ENCODE measurements at regions not wholly inside any gene's neighbourhood (a gene's known extent, or its start where the extent isn't known, plus 50 kb on each side); places are given as distances from the start of the nearest gene placed in this dataset.

GRCh38 chr15:31522028-31522427, 195.4 kb downstream of the KLF13 start:
- no peak overlapping the region for H3K4me3 ChIP-seq (ENCODE audit: low read depth, low read length)
- TF ChIP-seq CTCF (IDR thresholded peaks at IDR 0.05; ENCODE audit: low read depth, low read length) = no peak

- no peak overlapping the region for H3K4me3 ChIP-seq (ENCODE audit: low read depth, low read length)
- TF ChIP-seq CTCF (IDR thresholded peaks at IDR 0.05; ENCODE audit: low read depth, low read length) = no peak
Measured at GRCh38 chr15:31523027-31523654, 196.5 kb downstream of the KLF13 start.

- TF ChIP-seq CTCF (IDR thresholded peaks at IDR 0.05; ENCODE audit: low read depth, low read length) = no peak
- no peak overlapping the region for H3K4me3 ChIP-seq (ENCODE audit: low read depth, low read length)
Measured at GRCh38 chr15:31523655-31524049, 197.0 kb downstream of the KLF13 start.

GRCh38 chr15:31525185-31525695, 198.6 kb downstream of the KLF13 start:
- TF ChIP-seq CTCF (IDR thresholded peaks at IDR 0.05; ENCODE audit: low read depth, low read length) = no peak
- H3K4me3 ChIP-seq (ENCODE audit: low read depth, low read length) = no peak overlapping the region

- TF ChIP-seq CTCF (IDR thresholded peaks at IDR 0.05; ENCODE audit: low read depth, low read length) = no peak
- H3K4me3 ChIP-seq (ENCODE audit: low read depth, low read length) = no peak overlapping the region
Measured at GRCh38 chr15:31525988-31526665, 199.5 kb downstream of the KLF13 start.

GRCh38 chr15:31526916-31527690, 200.5 kb downstream of the KLF13 start:
- no peak for TF ChIP-seq CTCF (IDR thresholded peaks at IDR 0.05; ENCODE audit: low read depth, low read length)
- H3K4me3 ChIP-seq (ENCODE audit: low read depth, low read length) = no peak overlapping the region

GRCh38 chr15:31528846-31529245, 202.2 kb downstream of the KLF13 start:
- no peak overlapping the region for H3K4me3 ChIP-seq (ENCODE audit: low read depth, low read length)
- no peak for TF ChIP-seq CTCF (IDR thresholded peaks at IDR 0.05; ENCODE audit: low read depth, low read length)
